K562 (cell line): ENCODE measurements at regions not wholly inside any gene's neighbourhood (a gene's known extent, or its start where the extent isn't known, plus 50 kb on each side); places are given as distances from the start of the nearest gene placed in this dataset.

Source experiments
- ADNP ChIP-seq: fragments of 200-800 bp; sonication (Bioruptor generic); IDR thresholded peaks from 2 replicates; pipeline ENCODE4 v1.6.1; 2016; ENCODE audit warnings: missing genetic modification characterization, missing compliant biosample characterization
- BRD9 ChIP-seq: fragments of 450-650 bp; IDR thresholded peaks from 2 replicates; pipeline ENCODE4 v1.6.1; 2018; ENCODE audit warnings: low read depth; ENCODE audit not compliant: partially characterized antibody
- CTBP1 ChIP-seq: fragments of 450-650 bp; IDR thresholded peaks from 2 replicates; pipeline ENCODE4 v1.6.1; 2016; ENCODE audit warnings: borderline replicate concordance
- ELF4 ChIP-seq: fragments of 450-650 bp; formaldehyde crosslinking; IDR thresholded peaks from 2 replicates; pipeline ENCODE4 v1.4.0; 2022; ENCODE audit warnings: missing genetic modification characterization
- HDAC1 ChIP-seq, 2 experiments: fragments of 450-650 bp; IDR thresholded peaks; 2 replicates each; pipeline ENCODE4 v1.6.1; 2016 to 2017; ENCODE audit warnings: inconsistent platforms in 1 of 2, mild to moderate bottlenecking in 1 of 2, moderate library complexity in 1 of 2
- NR2C1 ChIP-seq, 2 experiments: fragments of 450-650 bp; IDR thresholded peaks; 2 replicates each; pipeline ENCODE4 v1.6.1; 2017; ENCODE audit warnings: mild to moderate bottlenecking in 2 of 2, antibody characterized with exemption in 1 of 2, inconsistent platforms in 1 of 2, missing compliant biosample characterization in 1 of 2, missing genetic modification characterization in 1 of 2
- RBBP5 ChIP-seq: fragments of 200-600 bp; sonication (generic); IDR thresholded peaks from 2 replicates; pipeline ENCODE4 v1.6.1; 2012; ENCODE audit warnings: borderline replicate concordance, mild to moderate bottlenecking, low read length, control low read depth, inconsistent platforms; ENCODE audit not compliant: insufficient read depth, poor library complexity, severe bottlenecking
- RBM34 ChIP-seq: fragments of 200-400 bp; formaldehyde crosslinking; IDR thresholded peaks from 2 replicates; pipeline ENCODE4 v1.6.1; 2018; ENCODE audit warnings: low read length, borderline replicate concordance; ENCODE audit not compliant: insufficient read depth
- SPI1 ChIP-seq: IDR thresholded peaks from 2 replicates; pipeline ENCODE4 v1.6.1; 2011; ENCODE audit warnings: low read depth, low read length, control low read depth, borderline replicate concordance
- TSC22D4 ChIP-seq: fragments of 450-650 bp; IDR thresholded peaks from 2 replicates; pipeline ENCODE4 v1.6.1; 2016; ENCODE audit warnings: missing genetic modification characterization, missing biosample characterization, control low read depth
- ZNF436 ChIP-seq: fragments of 250-450, 450-650 bp; sonication (Bioruptor Pico); formaldehyde crosslinking; IDR thresholded peaks from 2 replicates; pipeline ENCODE4 v1.7.0; 2020; ENCODE audit warnings: mild to moderate bottlenecking
- ZNF668 ChIP-seq: fragments of 250-450 bp; sonication (Bioruptor Pico); IDR thresholded peaks from 2 replicates; pipeline ENCODE4 v1.8.0; 2022; ENCODE audit warnings: mild to moderate bottlenecking, inconsistent platforms
- TF ChIP-seq, protein P1 (sequence below), 2 experiments: IDR thresholded peaks in 1 of 2; conservative IDR thresholded peaks in 1 of 2; 2 replicates each; pipeline ENCODE4 v1.6.1; 2016; ENCODE audit warnings: low read depth in 2 of 2, mild to moderate bottlenecking in 1 of 2, missing compliant biosample characterization in 1 of 2, missing genetic modification characterization in 1 of 2, moderate library complexity in 1 of 2
- TF ChIP-seq, protein P2 (sequence below), 2 experiments: fragments of 200-800 bp in 1 of 2; sonication (Bioruptor generic) in 1 of 2; sonication (generic) in 1 of 2; formaldehyde crosslinking in 1 of 2; IDR thresholded peaks in 1 of 2; conservative IDR thresholded peaks in 1 of 2; 2 replicates each; pipeline versions ENCODE4 v1.5.0 to v1.6.1; 2016 to 2020; ENCODE audit warnings: missing compliant biosample characterization in 1 of 2, missing genetic modification characterization in 1 of 2, missing genetic modification reagents in 1 of 2
- TF ChIP-seq, protein P3 (sequence below): sonication (generic); formaldehyde crosslinking; IDR thresholded peaks from 2 replicates; pipeline ENCODE4 v1.8.0; 2022; ENCODE audit warnings: mild to moderate bottlenecking, low read depth, missing genetic modification reagents
- TF ChIP-seq, protein P4 (sequence below): fragments of 450-650 bp; IDR thresholded peaks from 2 replicates; pipeline ENCODE4 v1.6.1; 2018; ENCODE audit warnings: mild to moderate bottlenecking, low read depth; ENCODE audit not compliant: partially characterized antibody
- TF ChIP-seq, protein P5 (sequence below): fragments of 450-650 bp; conservative IDR thresholded peaks from 2 replicates; pipeline ENCODE4 v1.6.1; 2016; ENCODE audit warnings: missing genetic modification characterization, low read depth, mild to moderate bottlenecking, control low read depth, missing compliant biosample characterization
- TF ChIP-seq, protein P6 (sequence below): sonication (generic); formaldehyde crosslinking; IDR thresholded peaks from 2 replicates; pipeline ENCODE4 v1.9.0; 2022; ENCODE audit warnings: mild to moderate bottlenecking, missing genetic modification reagents

DNA sequence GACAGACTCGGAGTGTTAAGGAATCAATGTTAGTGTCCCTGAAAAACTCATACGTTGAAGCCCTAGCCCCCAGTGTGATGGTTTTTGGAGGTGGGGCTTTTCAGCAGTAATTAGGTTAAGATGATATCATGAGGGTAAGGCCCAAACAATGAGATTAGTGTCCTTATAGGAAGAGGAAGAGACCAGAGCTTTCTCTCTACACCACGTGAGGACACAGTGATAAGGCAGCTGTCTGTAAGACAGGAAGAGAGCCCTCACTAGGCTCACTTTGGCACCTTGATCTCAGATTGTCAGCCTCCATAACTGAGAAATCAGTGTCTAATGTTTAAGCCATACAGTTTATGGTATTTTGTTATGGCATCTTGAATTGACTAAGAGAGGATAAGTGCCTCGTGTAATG, 403.2 kb downstream of the NPIPA7 start (continued):
- TF ChIP-seq HDAC1 (IDR thresholded peaks at IDR 0.05) (no peak), NR2C1 (IDR thresholded peaks at IDR 0.05) (no peak), NR2C1 (tag; IDR thresholded peaks at IDR 0.05) (no peak), ZNF436 (CRISPR knock-in tag) (no peak), BRD9 (no peak), SPI1 (no peak), RBBP5 (no peak), ZNF668 (no peak), TSC22D4 (tag) (no peak), CTBP1 (0 out of 2 replicates have a peak, but pooled peaks have one; percentile 19), ADNP (tag) (no peak), ELF4 (CRISPR knock-in tag) (no peak), RBM34 (no peak)
- TF ChIP-seq, protein P1, sequence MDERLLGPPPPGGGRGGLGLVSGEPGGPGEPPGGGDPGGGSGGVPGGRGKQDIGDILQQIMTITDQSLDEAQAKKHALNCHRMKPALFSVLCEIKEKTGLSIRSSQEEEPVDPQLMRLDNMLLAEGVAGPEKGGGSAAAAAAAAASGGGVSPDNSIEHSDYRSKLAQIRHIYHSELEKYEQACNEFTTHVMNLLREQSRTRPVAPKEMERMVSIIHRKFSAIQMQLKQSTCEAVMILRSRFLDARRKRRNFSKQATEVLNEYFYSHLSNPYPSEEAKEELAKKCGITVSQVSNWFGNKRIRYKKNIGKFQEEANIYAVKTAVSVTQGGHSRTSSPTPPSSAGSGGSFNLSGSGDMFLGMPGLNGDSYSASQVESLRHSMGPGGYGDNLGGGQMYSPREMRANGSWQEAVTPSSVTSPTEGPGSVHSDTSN (CRISPR knock-in tag; IDR thresholded peaks at IDR 0.05; ENCODE audit: low read depth): no peak
- TF ChIP-seq, protein P1 (tag; conservative IDR thresholded peaks at IDR 0.05; ENCODE audit: low read depth): no peak
- TF ChIP-seq, protein P2, sequence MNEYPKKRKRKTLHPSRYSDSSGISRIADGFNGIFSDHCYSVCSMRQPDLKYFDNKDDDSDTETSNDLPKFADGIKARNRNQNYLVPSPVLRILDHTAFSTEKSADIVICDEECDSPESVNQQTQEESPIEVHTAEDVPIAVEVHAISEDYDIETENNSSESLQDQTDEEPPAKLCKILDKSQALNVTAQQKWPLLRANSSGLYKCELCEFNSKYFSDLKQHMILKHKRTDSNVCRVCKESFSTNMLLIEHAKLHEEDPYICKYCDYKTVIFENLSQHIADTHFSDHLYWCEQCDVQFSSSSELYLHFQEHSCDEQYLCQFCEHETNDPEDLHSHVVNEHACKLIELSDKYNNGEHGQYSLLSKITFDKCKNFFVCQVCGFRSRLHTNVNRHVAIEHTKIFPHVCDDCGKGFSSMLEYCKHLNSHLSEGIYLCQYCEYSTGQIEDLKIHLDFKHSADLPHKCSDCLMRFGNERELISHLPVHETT (CRISPR knock-in tag; conservative IDR thresholded peaks at IDR 0.05 in 1 of 2, IDR thresholded peaks at IDR 0.05 in 1 of 2): no peak
- TF ChIP-seq, protein P3, sequence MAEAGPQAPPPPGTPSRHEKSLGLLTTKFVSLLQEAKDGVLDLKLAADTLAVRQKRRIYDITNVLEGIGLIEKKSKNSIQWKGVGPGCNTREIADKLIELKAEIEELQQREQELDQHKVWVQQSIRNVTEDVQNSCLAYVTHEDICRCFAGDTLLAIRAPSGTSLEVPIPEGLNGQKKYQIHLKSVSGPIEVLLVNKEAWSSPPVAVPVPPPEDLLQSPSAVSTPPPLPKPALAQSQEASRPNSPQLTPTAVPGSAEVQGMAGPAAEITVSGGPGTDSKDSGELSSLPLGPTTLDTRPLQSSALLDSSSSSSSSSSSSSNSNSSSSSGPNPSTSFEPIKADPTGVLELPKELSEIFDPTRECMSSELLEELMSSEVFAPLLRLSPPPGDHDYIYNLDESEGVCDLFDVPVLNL (CRISPR knock-in tag): no peak
- TF ChIP-seq, protein P4, sequence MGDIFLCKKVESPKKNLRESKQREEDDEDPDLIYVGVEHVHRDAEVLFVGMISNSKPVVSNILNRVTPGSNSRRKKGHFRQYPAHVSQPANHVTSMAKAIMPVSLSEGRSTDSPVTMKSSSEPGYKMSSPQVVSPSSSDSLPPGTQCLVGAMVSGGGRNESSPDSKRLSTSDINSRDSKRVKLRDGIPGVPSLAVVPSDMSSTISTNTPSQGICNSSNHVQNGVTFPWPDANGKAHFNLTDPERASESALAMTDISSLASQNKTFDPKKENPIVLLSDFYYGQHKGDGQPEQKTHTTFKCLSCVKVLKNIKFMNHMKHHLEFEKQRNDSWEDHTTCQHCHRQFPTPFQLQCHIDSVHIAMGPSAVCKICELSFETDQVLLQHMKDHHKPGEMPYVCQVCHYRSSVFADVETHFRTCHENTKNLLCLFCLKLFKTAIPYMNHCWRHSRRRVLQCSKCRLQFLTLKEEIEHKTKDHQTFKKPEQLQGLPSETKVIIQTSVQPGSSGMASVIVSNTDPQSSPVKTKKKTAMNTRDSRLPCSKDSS: no peak
- TF ChIP-seq, protein P5, sequence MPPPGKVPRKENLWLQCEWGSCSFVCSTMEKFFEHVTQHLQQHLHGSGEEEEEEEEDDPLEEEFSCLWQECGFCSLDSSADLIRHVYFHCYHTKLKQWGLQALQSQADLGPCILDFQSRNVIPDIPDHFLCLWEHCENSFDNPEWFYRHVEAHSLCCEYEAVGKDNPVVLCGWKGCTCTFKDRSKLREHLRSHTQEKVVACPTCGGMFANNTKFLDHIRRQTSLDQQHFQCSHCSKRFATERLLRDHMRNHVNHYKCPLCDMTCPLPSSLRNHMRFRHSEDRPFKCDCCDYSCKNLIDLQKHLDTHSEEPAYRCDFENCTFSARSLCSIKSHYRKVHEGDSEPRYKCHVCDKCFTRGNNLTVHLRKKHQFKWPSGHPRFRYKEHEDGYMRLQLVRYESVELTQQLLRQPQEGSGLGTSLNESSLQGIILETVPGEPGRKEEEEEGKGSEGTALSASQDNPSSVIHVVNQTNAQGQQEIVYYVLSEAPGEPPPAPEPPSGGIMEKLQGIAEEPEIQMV (tag): no peak
- TF ChIP-seq, protein P6, sequence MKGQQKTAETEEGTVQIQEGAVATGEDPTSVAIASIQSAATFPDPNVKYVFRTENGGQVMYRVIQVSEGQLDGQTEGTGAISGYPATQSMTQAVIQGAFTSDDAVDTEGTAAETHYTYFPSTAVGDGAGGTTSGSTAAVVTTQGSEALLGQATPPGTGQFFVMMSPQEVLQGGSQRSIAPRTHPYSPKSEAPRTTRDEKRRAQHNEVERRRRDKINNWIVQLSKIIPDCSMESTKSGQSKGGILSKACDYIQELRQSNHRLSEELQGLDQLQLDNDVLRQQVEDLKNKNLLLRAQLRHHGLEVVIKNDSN (CRISPR knock-in tag): peak; percentile 64
